ENCODE measurements at regions not wholly inside any gene's neighbourhood (a gene's known extent, or its start where the extent isn't known, plus 50 kb on each side); places are given as distances from the start of the nearest gene placed in this dataset.
"Not testable (repeated sequence)": the region's sequence is repeated elsewhere in the genome, so short reads cannot be mapped to it uniquely, and the experiment has no call there.

GRCh38 chr2:53028746-53029423, 738.7 kb upstream of the CHAC2 start:
- H3K4me1 ChIP-seq (ENCODE audit: insufficient read depth) = peaks cover 29% of the 10 kb centered on the region
- TF ChIP-seq EZH2 (IDR thresholded peaks at IDR 0.05; ENCODE audit: insufficient read depth, poor library complexity, severe bottlenecking) (no peak), EZH2phosphoT487 (IDR thresholded peaks at IDR 0.05; ENCODE audit: insufficient read depth, low read depth) (no peak)
- H3K9me2 ChIP-seq (ENCODE audit: insufficient read depth) = no peaks in the 10 kb centered on the region
- no peak overlapping the region for H3K27ac ChIP-seq
- WGBS, 2 experiments (ENCODE audit: low coverage in 1 of 2, low lambda C conversion rate in 2 of 2, missing lambda C conversion rate in 2 of 2) = 70 to 79% methylated on average over 6 of the region's 6 CpGs
- no peaks in the 10 kb centered on the region for H4K20me1 ChIP-seq (ENCODE audit: insufficient read depth)
- no peak for DNase-seq
- no peaks in the 10 kb centered on the region for H3K27me3 ChIP-seq (replicated peaks; ENCODE audit: insufficient read depth)
- H3K9me3 ChIP-seq (ENCODE audit: low read depth) = no peaks in the 10 kb centered on the region
- peaks cover 25% of the 10 kb centered on the region; the same call in 1 of the 2 replicates for H3F3A ChIP-seq (ENCODE audit: insufficient read depth)
- H3K4me2 ChIP-seq (ENCODE audit: unreplicated experiment) = peak overlapping the region; percentile 41
- H3K79me2 ChIP-seq (ENCODE audit: insufficient read depth) = no peaks in the 10 kb centered on the region
- peak overlapping the region; percentile 62 for H2AFZ ChIP-seq
- no peak overlapping the region for H3K4me3 ChIP-seq
- no peak overlapping the region for H3K9ac ChIP-seq
- in situ Hi-C loops (cut with MboI) = no loop called here
- H3K36me3 ChIP-seq (ENCODE audit: low read depth) = no peaks in the 10 kb centered on the region

GRCh38 chr2:53028225-53028624, 739.4 kb upstream of the CHAC2 start:
- H3F3A ChIP-seq (ENCODE audit: insufficient read depth) = peaks cover 19% of the 10 kb centered on the region; the same call in 1 of the 2 replicates
- H2AFZ ChIP-seq = peak overlapping the region; percentile 62
- H3K9me3 ChIP-seq (ENCODE audit: low read depth) = no peaks in the 10 kb centered on the region
- peak overlapping the region; percentile 41 for H3K4me2 ChIP-seq (ENCODE audit: unreplicated experiment)
- no peaks in the 10 kb centered on the region for H4K20me1 ChIP-seq (ENCODE audit: insufficient read depth)
- peak; percentile 49 for DNase-seq
- no peaks in the 10 kb centered on the region for H3K79me2 ChIP-seq (ENCODE audit: insufficient read depth)
- in situ Hi-C loops (cut with MboI) = no loop called here
- no peak overlapping the region for H3K27ac ChIP-seq
- no peaks in the 10 kb centered on the region for H3K36me3 ChIP-seq (ENCODE audit: low read depth)
- H3K4me1 ChIP-seq (ENCODE audit: insufficient read depth) = peaks cover 23% of the 10 kb centered on the region
- no peak overlapping the region for H3K9ac ChIP-seq
- no peak overlapping the region for H3K4me3 ChIP-seq
- no peaks in the 10 kb centered on the region for H3K27me3 ChIP-seq (replicated peaks; ENCODE audit: insufficient read depth)
- no peak for TF ChIP-seq EZH2 (IDR thresholded peaks at IDR 0.05; ENCODE audit: insufficient read depth, poor library complexity, severe bottlenecking)
- TF ChIP-seq EZH2phosphoT487 (IDR thresholded peaks at IDR 0.05; ENCODE audit: insufficient read depth, low read depth) = no peak
- no peaks in the 10 kb centered on the region for H3K9me2 ChIP-seq (ENCODE audit: insufficient read depth)

- H3K9me2 ChIP-seq (ENCODE audit: insufficient read depth); in situ Hi-C loops (cut with MboI); H3K4me3 ChIP-seq; H3K9me3 ChIP-seq (ENCODE audit: low read depth); H3K27ac ChIP-seq; H3K79me2 ChIP-seq (ENCODE audit: insufficient read depth); DNase-seq; H3K27me3 ChIP-seq (replicated peaks; ENCODE audit: insufficient read depth); H3K9ac ChIP-seq; H4K20me1 ChIP-seq (ENCODE audit: insufficient read depth); H3K4me1 ChIP-seq (ENCODE audit: insufficient read depth); H3K4me2 ChIP-seq (ENCODE audit: unreplicated experiment); H2AFZ ChIP-seq; H3K36me3 ChIP-seq (ENCODE audit: low read depth); H3F3A ChIP-seq (ENCODE audit: insufficient read depth): not testable (repeated sequence)
- WGBS, 2 experiments (ENCODE audit: low coverage in 1 of 2, low lambda C conversion rate in 2 of 2, missing lambda C conversion rate in 2 of 2) = 77 to 80% methylated on average over 4 of the region's 4 CpGs
Observed at GRCh38 chr2:53022248-53022647, 745.4 kb upstream of the CHAC2 start.

GRCh38 chr2:53021828-53022227, 745.8 kb upstream of the CHAC2 start:
- in situ Hi-C loops (cut with MboI) = no loop called here
- peaks cover 2% of the 10 kb centered on the region; the same call in 1 of the 2 replicates for H3K4me1 ChIP-seq (ENCODE audit: insufficient read depth)
- H3K9ac ChIP-seq = no peak overlapping the region
- H3K36me3 ChIP-seq (ENCODE audit: low read depth) = no peaks in the 10 kb centered on the region
- H3K4me3 ChIP-seq = no peak overlapping the region
- H3F3A ChIP-seq (ENCODE audit: insufficient read depth) = no peaks in the 10 kb centered on the region
- no peak overlapping the region for H3K4me2 ChIP-seq (ENCODE audit: unreplicated experiment)
- TF ChIP-seq EZH2 (IDR thresholded peaks at IDR 0.05; ENCODE audit: insufficient read depth, poor library complexity, severe bottlenecking) (no peak), EZH2phosphoT487 (IDR thresholded peaks at IDR 0.05; ENCODE audit: insufficient read depth, low read depth) (no peak)
- DNase-seq = no peak
- WGBS, 2 experiments (ENCODE audit: low coverage in 1 of 2, low lambda C conversion rate in 2 of 2, missing lambda C conversion rate in 2 of 2) = 87 to 97% methylated on average over 2 of the region's 2 CpGs
- no peaks in the 10 kb centered on the region for H3K27me3 ChIP-seq (replicated peaks; ENCODE audit: insufficient read depth)
- no peak overlapping the region for H3K27ac ChIP-seq
- no peaks in the 10 kb centered on the region for H4K20me1 ChIP-seq (ENCODE audit: insufficient read depth)
- H3K79me2 ChIP-seq (ENCODE audit: insufficient read depth) = no peaks in the 10 kb centered on the region
- no peak overlapping the region for H2AFZ ChIP-seq
- no peaks in the 10 kb centered on the region for H3K9me2 ChIP-seq (ENCODE audit: insufficient read depth)
- H3K9me3 ChIP-seq (ENCODE audit: low read depth) = no peaks in the 10 kb centered on the region

- H3K27me3 ChIP-seq (replicated peaks; ENCODE audit: insufficient read depth) = no peaks in the 10 kb centered on the region
- no peaks in the 10 kb centered on the region for H3K4me1 ChIP-seq (ENCODE audit: insufficient read depth)
- peak; percentile 48 for DNase-seq
- no peaks in the 10 kb centered on the region for H3K9me2 ChIP-seq (ENCODE audit: insufficient read depth)
- no peak for TF ChIP-seq EZH2 (IDR thresholded peaks at IDR 0.05; ENCODE audit: insufficient read depth, poor library complexity, severe bottlenecking)
- no peaks in the 10 kb centered on the region for H3F3A ChIP-seq (ENCODE audit: insufficient read depth)
- no peaks in the 10 kb centered on the region for H3K36me3 ChIP-seq (ENCODE audit: low read depth)
- H3K4me2 ChIP-seq (ENCODE audit: unreplicated experiment) = no peak overlapping the region
- H3K9ac ChIP-seq = no peak overlapping the region
- no peak overlapping the region for H2AFZ ChIP-seq
- in situ Hi-C loops (cut with MboI) = no loop called here
- no peaks in the 10 kb centered on the region for H3K79me2 ChIP-seq (ENCODE audit: insufficient read depth)
- no peak overlapping the region for H3K4me3 ChIP-seq
- no peaks in the 10 kb centered on the region for H3K9me3 ChIP-seq (ENCODE audit: low read depth)
- WGBS, 2 experiments (ENCODE audit: low coverage in 1 of 2, low lambda C conversion rate in 2 of 2, missing lambda C conversion rate in 2 of 2) = 39 to 43% methylated on average over 3 of the region's 3 CpGs
- no peaks in the 10 kb centered on the region for H4K20me1 ChIP-seq (ENCODE audit: insufficient read depth)
- no peak overlapping the region for H3K27ac ChIP-seq
Observed at GRCh38 chr2:53021292-53021691, 746.3 kb upstream of the CHAC2 start.

Measured in GM23248 (cell line).